ENCODE measurements at regions not wholly inside any gene's neighbourhood (a gene's known extent, or its start where the extent isn't known, plus 50 kb on each side); places are given as distances from the start of the nearest gene placed in this dataset.

- Histone ChIP-seq H3K4me2 (ENCODE audit: insufficient read depth, low read length) (no peak overlapping the region), H3K4me1 (ENCODE audit: control insufficient read depth, extremely low read depth, insufficient read depth, low read length) (peaks cover 2% of the 10 kb centered on the region), H3K36me3 (ENCODE audit: control insufficient read depth in 2 of 2, extremely low read depth in 1 of 2, insufficient read depth in 2 of 2, low read length in 2 of 2) (no peaks in the 10 kb centered on the region), H3K4me3 (replicated peaks in 1 of 3; ENCODE audit: insufficient read depth in 1 of 3, low read depth in 1 of 3, low read length in 3 of 3) (no peak overlapping the region), H2AFZ (ENCODE audit: low read depth, low read length) (no peak overlapping the region), H3K9me1 (replicated peaks; ENCODE audit: control insufficient read depth, extremely low read depth, insufficient read depth, low read length) (no peaks in the 10 kb centered on the region), H4K20me1 (replicated peaks; ENCODE audit: control insufficient read depth, extremely low read depth, insufficient read depth, low read length) (no peaks in the 10 kb centered on the region), H3K27ac (ENCODE audit: insufficient read depth, low read depth, low read length) (no peak overlapping the region), H3K79me2 (ENCODE audit: control insufficient read depth, insufficient read depth, low read length) (no peaks in the 10 kb centered on the region), H3K9ac (replicated peaks; ENCODE audit: extremely low read depth, insufficient read depth, low read length) (no peak overlapping the region), H3K9me3 (replicated peaks; ENCODE audit: control insufficient read depth, insufficient read depth, low read length) (no peaks in the 10 kb centered on the region), H3K27me3 (ENCODE audit: control insufficient read depth in 2 of 2, insufficient read depth in 2 of 2, low read length in 2 of 2) (no peaks in the 10 kb centered on the region)
- ChIA-PET CTCF (interaction anchor here (1.4 to 1.5 kb wide), 2 partner anchors 8 to 225 kb away, joined by 3 to 5 read pairs; no protein-coding TSS in a partner anchor), POLR2A (no interaction called here)
- intact Hi-C loops (cut with micrococcal nuclease) = no loop called here
- DNase-seq (ENCODE audit: low read depth, low spot score) (no peak), FAIRE-seq (no peak)
- BruUV-seq (replicated peaks) = no TSS peak
- TF ChIP-seq GATA2 (IDR thresholded peaks at IDR 0.05; ENCODE audit: insufficient read depth, insufficient read length, low read depth, low read length) (no peak), POLR2AphosphoS5 (IDR thresholded peaks at IDR 0.05; ENCODE audit: insufficient read depth, low read depth, low read length) (no peak), POLR2A (IDR thresholded peaks at IDR 0.05; ENCODE audit: low read depth, low read length) (no peak), FOS (IDR thresholded peaks at IDR 0.05; ENCODE audit: borderline replicate concordance, insufficient read depth, low read length) (no peak), JUN (IDR thresholded peaks at IDR 0.05; ENCODE audit: borderline replicate concordance, insufficient read depth, insufficient read length, low read depth) (no peak), EZH2 (IDR thresholded peaks at IDR 0.05; ENCODE audit: borderline replicate concordance, low read depth, low read length, severe bottlenecking) (no peak), MYC (IDR thresholded peaks at IDR 0.05; ENCODE audit: low read depth, low read length) (no peak), CTCF (IDR thresholded peaks at IDR 0.05; ENCODE audit: extremely low read depth in 1 of 2, insufficient read depth in 1 of 2, low read depth in 1 of 2, low read length in 2 of 2) (no peak)
- dilution Hi-C loops (cut with MboI; ENCODE audit: extremely low pct_ligation_motif_present, low sequenced_read_pairs) = no loop called here
Observed at GRCh38 chr12:107356937-107357295, 263.6 kb upstream of the CRY1 start.
